OCI-LY7 (cell line): ENCODE measurements at regions not wholly inside any gene's neighbourhood (a gene's known extent, or its start where the extent isn't known, plus 50 kb on each side); places are given as distances from the start of the nearest gene placed in this dataset.

Experiments
- BruUV-seq: library from RNA; stranded (reverse); fragments of 400-500 nt; replicated peaks from 2 replicates; lab custom pipeline; 2021; lab: Mats Ljungman, UMichigan
- CTCF ChIA-PET: fragments of 300-600 bp; sonication (Branson Sonifier 250); formaldehyde crosslinking; loops from one replicate; lab custom pipeline; 2022; ENCODE audit warnings: antibody characterized with exemption; ENCODE audit not compliant: unreplicated experiment; lab: Charles Lee
- POLR2A ChIA-PET: fragments of 300-600 bp; sonication (Branson Sonifier 250); formaldehyde crosslinking; loops from one replicate; lab custom pipeline; 2022; ENCODE audit warnings: antibody characterized with exemption; lab: Charles Lee
- DNase-seq: peaks from one replicate; pipeline ENCODE4 v3.0.0-alpha.2; 2015; ENCODE audit warnings: low spot score
- H2AFZ ChIP-seq: fragments of 200-600 bp; sonication (generic), shearing (Covaris generic); 2 replicates; pipeline ENCODE4 v1.6.1; 2014; ENCODE audit warnings: mild to moderate bottlenecking, antibody characterized with exemption, low read length, moderate library complexity
- H3K27ac ChIP-seq: fragments of 200-600 bp; sonication (generic); 2 replicates; pipeline ENCODE4 v1.5.1; 2014; ENCODE audit warnings: mixed run types, low read depth, mild to moderate bottlenecking, moderate library complexity, low read length, inconsistent platforms; ENCODE audit not compliant: poor library complexity, severe bottlenecking
- H3K36me3 ChIP-seq: fragments of 200-600 bp; sonication (generic); 2 replicates; pipeline ENCODE4 v1.6.1; 2014; ENCODE audit warnings: mild to moderate bottlenecking, antibody characterized with exemption, low read length, moderate library complexity, mixed read lengths; ENCODE audit not compliant: insufficient read depth
- H3K4me1 ChIP-seq: fragments of 200-600 bp; sonication (generic); 2 replicates; pipeline ENCODE4 v1.5.1; 2014; ENCODE audit warnings: mild to moderate bottlenecking, low read length; ENCODE audit not compliant: insufficient read depth, poor library complexity, severe bottlenecking
- H3K4me2 ChIP-seq: fragments of 200-600 bp; sonication (generic); 2 replicates; pipeline ENCODE4 v1.6.1; 2014; ENCODE audit warnings: mild to moderate bottlenecking, low read length
- H3K4me3 ChIP-seq: fragments of 200-600 bp; sonication (generic); 2 replicates; pipeline ENCODE4 v1.5.1; 2014; ENCODE audit warnings: mild to moderate bottlenecking, low read depth, low read length; ENCODE audit not compliant: poor library complexity, severe bottlenecking
- H3K79me2 ChIP-seq: fragments of 200-600 bp; sonication (generic); 2 replicates; pipeline ENCODE4 v1.6.1; 2016; ENCODE audit warnings: low read depth, mild to moderate bottlenecking, low read length, moderate library complexity, mixed read lengths; ENCODE audit not compliant: insufficient read depth
- H3K9me2 ChIP-seq: fragments of 200-600 bp; sonication (generic); 2 replicates; pipeline ENCODE4 v1.6.1; 2016; ENCODE audit warnings: mild to moderate bottlenecking, low read length, mixed read lengths; ENCODE audit not compliant: insufficient read depth
- H3K9me3 ChIP-seq: fragments of 200-600 bp; sonication (generic); 2 replicates; pipeline ENCODE4 v1.6.1; 2014; ENCODE audit warnings: mild to moderate bottlenecking, mixed run types, low read length, mixed read lengths
- H4K20me1 ChIP-seq: fragments of 200-600 bp; sonication (generic); 2 replicates; pipeline ENCODE4 v1.6.1; 2014; ENCODE audit warnings: mild to moderate bottlenecking, antibody characterized with exemption, low read length, moderate library complexity, mixed read lengths; ENCODE audit not compliant: insufficient read depth
- EZH2phosphoT487 ChIP-seq: fragments of 200-600 bp; sonication (generic); IDR thresholded peaks from 2 replicates; pipeline ENCODE4 v1.6.1; 2018; ENCODE audit warnings: low read depth, borderline replicate concordance, mild to moderate bottlenecking, mixed run types, antibody characterized with exemption, low read length, moderate library complexity, mixed read lengths
- intact Hi-C: fragments of 100-400 bp; cut with micrococcal nuclease; formaldehyde crosslinking; loops from one replicate; pipeline ENCODE4 v1.10.0; 2022; ENCODE audit not compliant: unreplicated experiment
- TF ChIP-seq, protein P1 (sequence below): fragments of 200-600 bp; sonication (generic); conservative IDR thresholded peaks from 2 replicates; pipeline ENCODE4 v1.5.1; 2014; ENCODE audit warnings: mild to moderate bottlenecking, antibody characterized with exemption, low read length, moderate library complexity, mixed read lengths

DNA sequence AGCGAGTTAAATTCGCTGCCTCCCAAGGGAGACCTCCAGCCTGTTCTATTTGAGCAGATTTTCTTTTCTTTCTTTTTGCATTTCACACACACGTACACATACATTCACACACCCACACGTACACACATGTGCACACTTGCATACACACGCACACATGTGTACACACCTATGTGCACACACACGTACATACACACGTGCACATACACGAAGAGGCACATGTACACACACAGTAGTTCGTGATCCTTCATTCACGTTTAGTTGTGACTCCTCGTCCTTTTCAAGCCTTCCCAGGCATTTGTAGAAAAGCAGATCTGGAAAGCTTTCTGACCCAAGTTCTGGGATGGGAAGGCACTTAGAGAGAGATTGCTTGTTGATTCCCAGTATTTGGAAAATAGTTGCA is 290.8 kb upstream of the COBL start:
- no peaks in the 10 kb centered on the region for H3K9me2 ChIP-seq
- POLR2A ChIA-PET: no interaction called here
- no peaks in the 10 kb centered on the region for H3K79me2 ChIP-seq
- H2AFZ ChIP-seq: no peak overlapping the region
- DNase-seq: no peak
- CTCF ChIA-PET: no interaction called here
- H3K27ac ChIP-seq: no peak overlapping the region
- TF ChIP-seq, protein P1, sequence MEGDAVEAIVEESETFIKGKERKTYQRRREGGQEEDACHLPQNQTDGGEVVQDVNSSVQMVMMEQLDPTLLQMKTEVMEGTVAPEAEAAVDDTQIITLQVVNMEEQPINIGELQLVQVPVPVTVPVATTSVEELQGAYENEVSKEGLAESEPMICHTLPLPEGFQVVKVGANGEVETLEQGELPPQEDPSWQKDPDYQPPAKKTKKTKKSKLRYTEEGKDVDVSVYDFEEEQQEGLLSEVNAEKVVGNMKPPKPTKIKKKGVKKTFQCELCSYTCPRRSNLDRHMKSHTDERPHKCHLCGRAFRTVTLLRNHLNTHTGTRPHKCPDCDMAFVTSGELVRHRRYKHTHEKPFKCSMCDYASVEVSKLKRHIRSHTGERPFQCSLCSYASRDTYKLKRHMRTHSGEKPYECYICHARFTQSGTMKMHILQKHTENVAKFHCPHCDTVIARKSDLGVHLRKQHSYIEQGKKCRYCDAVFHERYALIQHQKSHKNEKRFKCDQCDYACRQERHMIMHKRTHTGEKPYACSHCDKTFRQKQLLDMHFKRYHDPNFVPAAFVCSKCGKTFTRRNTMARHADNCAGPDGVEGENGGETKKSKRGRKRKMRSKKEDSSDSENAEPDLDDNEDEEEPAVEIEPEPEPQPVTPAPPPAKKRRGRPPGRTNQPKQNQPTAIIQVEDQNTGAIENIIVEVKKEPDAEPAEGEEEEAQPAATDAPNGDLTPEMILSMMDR: no peak
- TF ChIP-seq EZH2phosphoT487: no peak
- H3K9me3 ChIP-seq: no peaks in the 10 kb centered on the region
- BruUV-seq: no TSS peak
- no peaks in the 10 kb centered on the region for H3K4me1 ChIP-seq
- intact Hi-C loops: no loop called here
- no peaks in the 10 kb centered on the region for H3K36me3 ChIP-seq
- H3K4me3 ChIP-seq: no peak overlapping the region
- no peaks in the 10 kb centered on the region for H4K20me1 ChIP-seq
- H3K4me2 ChIP-seq: no peak overlapping the region

DNA sequence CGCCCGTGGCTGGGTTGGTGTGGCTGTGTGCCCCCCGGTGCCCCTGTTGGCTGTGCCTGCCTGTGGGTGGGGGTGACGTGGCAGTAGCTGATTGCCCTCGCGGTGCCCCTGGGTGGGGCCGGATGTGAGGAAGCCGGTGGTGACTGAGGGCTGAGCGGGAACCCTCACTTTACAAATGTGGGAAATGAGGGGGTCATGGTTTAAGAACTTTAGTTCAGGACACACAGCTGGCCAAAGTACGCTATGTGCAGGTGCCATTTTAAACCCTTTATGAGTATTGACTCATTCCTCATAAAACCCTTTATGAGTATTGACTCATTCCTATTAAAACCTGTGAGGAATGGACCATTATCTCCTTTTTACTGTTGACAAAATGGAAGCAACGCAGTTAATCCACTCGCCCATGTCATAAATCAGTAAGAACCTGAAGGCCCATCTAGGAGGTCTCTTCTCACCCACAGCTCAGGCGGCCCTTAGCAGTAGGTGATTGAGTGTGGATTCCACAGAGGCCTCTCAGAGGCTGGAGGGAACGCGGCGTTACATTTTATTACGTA is 290.1 kb upstream of the COBL start:
- Histone ChIP-seq H3K4me1 (no peaks in the 10 kb centered on the region), H3K36me3 (no peaks in the 10 kb centered on the region), H3K79me2 (no peaks in the 10 kb centered on the region), H3K4me3 (no peak overlapping the region), H3K4me2 (no peak overlapping the region), H3K27ac (no peak overlapping the region), H4K20me1 (no peaks in the 10 kb centered on the region), H3K9me2 (no peaks in the 10 kb centered on the region), H2AFZ (no peak overlapping the region), H3K9me3 (no peaks in the 10 kb centered on the region)
- CTCF ChIA-PET: no interaction called here
- TF ChIP-seq, protein P1: no peak
- TF ChIP-seq EZH2phosphoT487: no peak
- DNase-seq: no peak
- BruUV-seq: no TSS peak
- intact Hi-C loops: no loop called here
- POLR2A ChIA-PET: interaction anchor here (0.6 kb wide), 1 partner anchor 878 kb away, joined by 3 read pairs; no protein-coding TSS in a partner anchor

DNA sequence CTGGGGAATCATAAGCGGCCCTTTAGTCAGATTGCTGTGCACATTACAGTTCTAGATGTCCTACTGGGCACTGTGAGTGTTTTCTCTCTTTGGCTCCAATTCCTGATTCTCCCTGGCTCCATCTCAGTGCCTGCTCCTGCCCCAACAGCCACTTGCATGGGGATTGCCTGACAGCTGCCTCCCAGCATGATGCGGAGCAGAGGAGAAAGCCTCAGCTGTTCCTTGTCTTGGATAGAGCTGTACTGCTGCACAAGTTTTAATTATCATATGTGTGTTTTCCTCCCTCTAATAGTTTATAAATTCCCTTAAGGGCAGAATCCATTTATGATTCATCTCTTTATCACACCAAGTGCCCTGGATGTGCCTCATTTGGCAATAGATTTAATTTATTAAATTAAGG is 285.8 kb upstream of the COBL start:
- TF ChIP-seq, protein P1: no peak
- TF ChIP-seq EZH2phosphoT487: no peak
- intact Hi-C loops: no loop called here
- POLR2A ChIA-PET: no interaction called here

More for the DNA sequence above, 285.8 kb upstream of the COBL start:
- Histone ChIP-seq H3K9me2 (no peaks in the 10 kb centered on the region), H3K36me3 (no peaks in the 10 kb centered on the region), H3K9me3 (no peaks in the 10 kb centered on the region), H3K79me2 (no peaks in the 10 kb centered on the region), H3K4me2 (no peak overlapping the region), H3K27ac (no peak overlapping the region), H3K4me3 (no peak overlapping the region), H3K4me1 (no peaks in the 10 kb centered on the region), H4K20me1 (no peaks in the 10 kb centered on the region), H2AFZ (no peak overlapping the region)
- CTCF ChIA-PET: no interaction called here
- no peak for DNase-seq
- BruUV-seq: no TSS peak
